Fibroblast of skin of right quadriceps (primary cell): ENCODE measurements at regions not wholly inside any gene's neighbourhood (a gene's known extent, or its start where the extent isn't known, plus 50 kb on each side); places are given as distances from the start of the nearest gene placed in this dataset.
"Not testable (repeated sequence)": the region's sequence is repeated elsewhere in the genome, so short reads cannot be mapped to it uniquely, and the experiment has no call there.

ENCODE experiments used
- DNase-seq: peaks from one replicate; pipeline ENCODE4 v3.0.0-alpha.2; 2013

GRCh38 chr9:18305167-18305806 lies 168.7 kb upstream of the ADAMTSL1 start:
- DNase-seq = not testable (repeated sequence)

- DNase-seq = peak; percentile 13
Observed at GRCh38 chr9:18314316-18314715, 159.6 kb upstream of the ADAMTSL1 start.

- DNase-seq = peak; percentile 31
Observed at GRCh38 chr9:18317896-18318295, 156.1 kb upstream of the ADAMTSL1 start.

GRCh38 chr9:18319918-18320445 lies 154.0 kb upstream of the ADAMTSL1 start:
- DNase-seq = peak; percentile 11

GRCh38 chr9:18324928-18325745 lies 148.8 kb upstream of the ADAMTSL1 start:
- peak; percentile 16 for DNase-seq

GRCh38 chr9:18325746-18326011 lies 148.3 kb upstream of the ADAMTSL1 start:
- DNase-seq = not testable (repeated sequence)

- peak; percentile 53 for DNase-seq
Observed at GRCh38 chr9:18327121-18327520, 146.8 kb upstream of the ADAMTSL1 start.

GRCh38 chr9:18330401-18331309 lies 143.3 kb upstream of the ADAMTSL1 start:
- no peak for DNase-seq

GRCh38 chr9:18331310-18331684 lies 142.7 kb upstream of the ADAMTSL1 start:
- DNase-seq = no peak

GRCh38 chr9:18331808-18332209 lies 142.1 kb upstream of the ADAMTSL1 start:
- DNase-seq = peak; percentile 63

GRCh38 chr9:18333157-18333556 lies 140.8 kb upstream of the ADAMTSL1 start:
- DNase-seq = peak; percentile 53

GRCh38 chr9:18335825-18336224 lies 138.1 kb upstream of the ADAMTSL1 start:
- no peak for DNase-seq

- peak; percentile 58 for DNase-seq
Observed at GRCh38 chr9:18338042-18338441, 135.9 kb upstream of the ADAMTSL1 start.

GRCh38 chr9:18343784-18344183 lies 130.2 kb upstream of the ADAMTSL1 start:
- peak; percentile 65 for DNase-seq

GRCh38 chr9:18346745-18347144 lies 127.2 kb upstream of the ADAMTSL1 start:
- DNase-seq = no peak

- peak; percentile 73 for DNase-seq
Observed at GRCh38 chr9:18347386-18348082, 126.4 kb upstream of the ADAMTSL1 start.

GRCh38 chr9:18348083-18348475 lies 125.9 kb upstream of the ADAMTSL1 start:
- DNase-seq = no peak

GRCh38 chr9:18349530-18349929 lies 124.4 kb upstream of the ADAMTSL1 start:
- no peak for DNase-seq

GRCh38 chr9:18350036-18350435 lies 123.9 kb upstream of the ADAMTSL1 start:
- no peak for DNase-seq

- DNase-seq = peak; percentile 55
Observed at GRCh38 chr9:18350995-18351595, 122.9 kb upstream of the ADAMTSL1 start.

GRCh38 chr9:18352711-18353110 lies 121.2 kb upstream of the ADAMTSL1 start:
- no peak for DNase-seq

GRCh38 chr9:18353473-18353872 lies 120.5 kb upstream of the ADAMTSL1 start:
- no peak for DNase-seq
